NCI-H2107 (cell line): ENCODE measurements at regions not wholly inside any gene's neighbourhood (a gene's known extent, or its start where the extent isn't known, plus 50 kb on each side); places are given as distances from the start of the nearest gene placed in this dataset.
"Not testable (repeated sequence)": the region's sequence is repeated elsewhere in the genome, so short reads cannot be mapped to it uniquely, and the experiment has no call there.

ENCODE experiments used
- DNase-seq: peaks from one replicate; lab custom pipeline; 2025; lab: John Stamatoyannopoulos, UW

DNA sequence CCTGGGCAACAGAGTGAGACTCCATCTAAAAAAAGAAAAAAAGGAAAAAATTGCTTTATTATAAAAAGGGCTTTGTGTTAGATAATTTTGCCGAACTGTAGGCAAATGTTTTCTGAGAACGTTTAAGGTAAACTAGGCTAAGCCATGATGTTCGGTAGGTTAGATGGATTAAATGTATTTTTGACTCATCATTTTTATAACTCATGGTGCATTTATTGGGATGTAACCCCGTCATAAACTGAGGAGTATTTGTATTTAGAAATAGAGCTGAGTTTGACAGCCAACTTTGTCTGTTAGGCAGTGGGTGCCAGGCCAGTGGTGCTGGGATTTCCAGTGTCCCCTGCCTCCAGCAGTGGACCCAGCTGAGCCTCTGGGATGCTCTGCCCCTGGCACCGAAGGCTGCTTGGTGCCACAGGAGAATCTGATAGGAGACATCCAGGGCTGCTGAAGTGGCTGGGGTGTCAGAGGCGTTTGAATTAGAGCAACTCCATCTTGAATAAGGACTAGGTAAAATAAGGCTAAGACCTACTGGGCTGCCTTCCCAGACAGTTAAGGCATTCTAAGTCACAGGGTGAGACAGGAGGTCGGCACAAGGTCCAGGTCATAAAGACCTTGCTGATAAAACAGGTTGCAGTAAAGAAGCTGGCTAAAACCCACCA is 114.9 kb upstream of the EEPD1 start:
- no peak for DNase-seq

DNA sequence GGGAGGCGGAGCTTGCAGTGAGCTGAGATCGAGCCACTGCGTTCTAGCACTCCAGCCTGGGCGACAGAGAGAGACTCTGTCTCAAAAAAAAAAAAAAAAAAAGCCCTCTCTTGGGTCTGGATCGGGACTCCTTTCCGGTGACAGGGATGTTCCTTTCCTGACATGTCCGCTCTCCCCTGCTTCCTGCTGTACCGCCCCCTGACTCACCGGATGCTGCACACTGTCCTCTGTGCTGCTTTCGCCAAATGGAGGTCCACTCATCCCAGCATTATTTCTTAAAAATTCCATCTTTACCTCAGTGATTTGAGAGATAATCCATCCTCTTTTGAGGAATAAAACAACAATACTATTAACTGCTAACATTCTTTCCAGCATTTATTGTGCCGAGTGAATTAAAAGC is 113.8 kb upstream of the EEPD1 start:
- DNase-seq = no peak

DNA sequence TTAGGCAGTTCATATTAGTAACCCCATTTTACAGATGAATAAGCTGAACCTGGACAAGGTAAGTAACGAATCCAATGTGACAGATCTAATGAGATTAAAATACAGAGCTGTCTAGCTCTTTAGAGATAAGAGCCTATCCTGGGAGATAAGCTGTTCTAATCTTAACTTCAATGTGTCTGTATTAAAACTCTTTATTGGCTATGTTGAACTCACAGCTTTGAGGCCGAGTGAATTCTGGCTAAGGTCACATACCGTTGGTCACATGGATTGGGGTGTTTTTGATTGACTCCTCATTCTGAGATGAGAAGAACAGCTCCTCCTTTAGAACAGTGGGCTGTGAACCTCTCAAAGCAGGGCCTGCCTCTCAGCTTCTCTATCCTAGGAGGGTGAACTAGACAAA is 113.4 kb upstream of the EEPD1 start:
- no peak for DNase-seq

DNA sequence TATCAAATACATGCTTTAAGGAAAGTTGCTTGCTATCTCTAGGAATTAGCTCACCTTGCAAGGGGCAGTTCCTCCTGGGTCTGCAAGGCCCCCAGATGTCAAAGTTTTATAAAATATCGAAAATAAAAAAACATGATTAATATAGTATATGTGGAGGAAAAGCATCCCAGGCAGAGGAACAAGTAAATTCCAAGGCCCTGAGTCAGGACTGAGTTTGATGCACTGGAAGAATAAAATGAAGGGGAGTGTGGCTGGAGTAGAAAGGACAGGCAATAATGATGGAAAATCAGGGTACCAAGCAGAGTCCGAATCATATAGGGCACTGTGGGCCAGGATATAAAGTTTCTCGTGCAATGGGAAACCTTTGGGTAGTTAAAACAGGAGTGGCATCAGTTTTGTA is 112.4 kb upstream of the EEPD1 start:
- no peak for DNase-seq

DNA sequence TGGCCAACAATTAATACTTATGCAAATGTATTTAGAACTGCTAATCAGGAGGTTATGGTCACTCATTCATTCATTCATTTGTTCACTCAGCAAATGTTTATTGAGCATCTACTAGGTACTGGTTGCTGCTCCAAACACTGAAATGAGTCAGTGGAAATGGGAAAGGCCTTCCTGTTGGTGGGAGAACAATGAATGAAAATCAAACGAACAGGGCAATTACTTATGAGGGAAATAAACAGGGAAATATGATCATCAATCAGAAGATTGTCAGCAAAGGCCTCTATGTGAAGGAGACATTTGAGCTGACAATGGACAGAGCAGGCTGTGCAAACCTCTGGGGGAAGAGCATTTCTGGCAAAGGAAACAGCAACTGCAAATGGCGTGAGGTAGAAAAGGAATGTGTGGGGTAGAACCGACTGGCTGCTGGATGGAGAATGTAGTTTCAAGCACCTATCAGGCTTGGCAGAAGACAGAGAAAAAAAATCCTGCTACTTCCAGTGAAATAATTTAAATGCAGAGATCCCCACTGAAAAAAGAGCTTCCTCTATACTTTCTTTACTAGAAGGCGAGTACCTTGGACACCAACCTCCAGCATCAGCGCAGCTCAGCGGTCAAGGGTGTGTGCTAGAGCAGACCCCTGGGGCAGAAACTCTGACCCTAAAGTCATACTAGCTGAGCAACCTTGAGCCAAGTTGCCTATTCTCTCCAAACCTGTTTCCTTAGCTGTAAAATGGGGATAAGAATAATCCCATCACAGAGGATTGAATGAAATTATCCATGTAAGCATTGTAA is 108.8 kb upstream of the EEPD1 start:
- DNase-seq = no peak

DNA sequence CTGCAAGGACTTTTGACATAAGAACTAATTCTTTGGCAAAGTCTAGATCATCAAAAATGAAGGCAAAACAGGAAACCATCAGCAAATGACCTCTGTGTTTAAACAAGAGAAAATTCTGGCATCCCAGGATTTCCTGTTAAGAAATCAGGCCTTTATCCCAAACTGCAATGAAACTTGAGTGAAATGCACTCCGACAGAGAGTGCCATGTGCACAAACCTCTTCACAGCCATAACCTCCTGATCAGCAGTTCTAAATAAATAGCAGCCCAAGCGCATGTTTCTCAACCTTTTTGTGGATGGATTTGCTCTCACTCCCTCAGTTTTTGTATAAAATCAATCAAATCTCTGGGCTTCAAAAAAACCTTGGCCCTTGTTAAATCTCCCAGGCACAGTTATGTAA is 107.7 kb upstream of the EEPD1 start:
- DNase-seq = no peak

DNA sequence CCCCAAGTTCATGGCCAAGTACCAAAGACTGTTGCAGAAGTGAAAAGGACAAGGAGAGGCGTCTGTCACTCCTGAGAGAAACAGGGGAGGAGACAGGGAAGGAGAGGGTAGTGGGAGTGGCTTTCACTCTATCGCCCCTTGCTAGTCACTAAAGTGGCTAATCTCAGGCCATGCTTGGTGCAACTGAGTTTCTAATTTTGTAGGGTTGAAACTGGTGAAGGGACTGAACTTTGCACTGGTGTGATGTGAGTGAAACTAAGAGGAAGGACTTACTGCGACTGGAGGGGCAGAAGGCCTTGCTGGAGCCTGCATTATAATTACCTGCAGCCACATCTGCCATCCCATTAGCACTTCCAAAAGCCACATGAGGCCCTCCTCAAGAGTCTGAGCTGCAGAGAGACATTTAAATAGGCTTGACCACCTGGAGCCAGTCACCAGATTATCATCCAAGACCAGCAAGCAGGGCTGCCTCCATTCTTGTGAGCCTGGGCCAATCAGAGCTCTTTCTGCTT is 107.2 kb upstream of the EEPD1 start:
- DNase-seq = no peak

DNA sequence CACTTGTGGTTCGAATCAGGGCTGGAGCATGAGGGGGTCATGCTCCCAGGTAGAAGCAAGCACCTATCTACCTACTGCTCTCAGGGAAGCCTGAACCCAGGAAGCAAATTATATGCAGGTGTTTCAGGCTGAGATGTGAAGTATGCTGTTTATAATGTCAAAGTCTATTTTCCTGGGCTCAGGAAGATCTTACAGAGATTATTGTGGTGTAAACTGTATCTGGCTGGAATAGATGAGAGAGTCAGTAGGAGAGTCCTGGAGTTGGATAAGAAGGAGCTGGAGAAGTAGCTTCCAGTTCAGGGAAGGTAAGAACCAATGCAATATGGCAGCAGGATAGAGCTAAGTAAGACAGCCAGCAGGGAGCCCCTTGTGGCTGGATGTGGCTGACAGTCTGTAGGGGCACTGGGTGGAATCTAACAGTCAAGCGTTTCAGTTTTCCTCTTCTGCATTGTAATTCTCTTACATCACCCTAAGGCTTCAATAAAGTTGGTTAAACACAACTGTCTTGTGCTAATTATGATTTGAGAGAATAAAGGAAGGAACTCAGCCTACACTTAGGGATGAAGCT is 105.9 kb upstream of the EEPD1 start:
- DNase-seq = no peak

DNA sequence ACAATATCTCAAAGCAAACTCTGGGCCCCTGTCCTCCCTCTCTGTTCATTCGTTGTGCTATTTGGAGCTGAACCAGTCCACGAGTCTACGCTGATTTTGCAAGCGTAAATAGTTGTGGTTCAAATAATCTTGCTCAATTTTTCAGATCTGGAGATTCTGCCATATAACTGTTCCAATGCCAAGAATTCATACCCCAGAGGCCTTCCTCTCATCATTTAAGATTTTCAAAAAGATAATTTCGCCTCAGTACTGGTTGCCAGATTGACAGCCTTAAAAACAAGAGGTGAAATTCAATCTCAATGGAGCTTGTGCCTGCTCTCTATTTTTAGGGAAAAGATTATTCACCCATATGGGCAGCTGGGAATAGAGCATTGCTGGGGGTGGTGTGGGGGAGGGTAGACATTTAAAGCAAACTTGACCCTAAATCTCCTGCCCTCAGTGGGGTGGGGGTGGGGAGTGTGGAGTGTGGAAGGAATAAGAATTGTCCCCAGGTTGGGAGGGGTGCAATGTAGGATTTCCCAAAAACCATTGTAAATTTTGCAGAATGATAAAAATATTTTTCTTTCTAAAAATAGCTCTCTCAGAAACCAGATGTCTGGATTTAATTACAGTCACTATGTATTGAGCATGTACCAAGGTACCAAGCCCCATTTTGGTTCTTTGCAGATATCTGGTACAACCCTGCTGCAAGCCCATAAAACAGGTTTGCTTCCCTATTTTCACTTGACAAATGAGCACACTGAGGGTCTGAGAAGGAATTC is 104.7 kb upstream of the EEPD1 start:
- no peak for DNase-seq

DNA sequence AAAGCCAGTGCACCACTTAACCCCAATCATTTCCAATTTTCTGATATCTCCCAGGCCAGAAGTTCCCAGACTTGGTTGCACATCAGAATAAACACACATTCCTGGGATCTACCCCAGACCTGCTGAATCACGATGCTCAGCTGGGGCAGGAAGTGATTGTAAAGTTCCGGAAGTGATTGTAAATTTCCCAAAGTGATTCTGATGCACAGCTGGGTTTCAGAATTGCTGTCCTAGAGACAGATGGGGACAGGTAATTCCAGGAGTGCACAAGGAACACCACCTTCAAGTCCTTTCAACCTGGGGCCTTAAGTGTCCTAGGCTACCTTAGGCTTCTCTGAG is 104.2 kb upstream of the EEPD1 start:
- no peak for DNase-seq

DNA sequence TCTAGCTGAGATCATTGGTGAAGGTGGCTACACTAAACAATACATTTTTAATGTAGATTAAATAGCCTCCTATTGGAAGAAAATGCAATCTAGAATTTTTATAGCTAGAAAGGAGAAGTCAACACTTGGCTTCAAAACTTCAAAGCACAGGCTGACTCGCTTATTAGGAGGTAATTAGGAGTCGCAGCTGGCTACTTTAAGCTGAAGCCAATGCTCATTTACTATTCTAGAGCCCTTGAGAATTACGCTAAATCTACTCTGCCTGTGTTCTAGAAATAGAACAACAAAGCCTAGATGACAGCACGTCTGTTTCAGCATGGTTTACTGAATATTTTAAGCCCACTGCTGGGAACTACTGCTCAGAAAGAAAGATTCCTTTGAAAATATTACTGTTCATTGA is 101.6 kb upstream of the EEPD1 start:
- DNase-seq = no peak

DNA sequence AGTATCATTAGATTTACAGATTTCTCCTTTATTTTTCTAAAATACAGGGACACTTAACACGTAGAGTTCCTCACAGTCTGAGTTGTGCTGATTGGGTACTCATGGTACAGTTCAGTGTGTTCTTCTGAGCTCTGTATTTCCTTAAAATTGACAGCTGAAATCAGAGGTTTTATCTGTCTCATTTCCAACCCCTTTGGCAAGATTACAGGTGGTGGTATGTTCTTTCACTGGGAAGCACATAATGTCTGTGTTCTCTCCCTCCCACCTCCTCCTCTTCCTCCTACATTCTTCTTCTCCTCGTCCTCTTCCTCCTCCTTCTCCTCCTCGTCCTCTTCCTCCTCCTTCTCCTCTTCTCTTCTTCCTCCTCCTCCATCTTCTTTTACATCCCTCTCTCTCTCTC is 99.5 kb upstream of the EEPD1 start:
- no peak for DNase-seq

DNA sequence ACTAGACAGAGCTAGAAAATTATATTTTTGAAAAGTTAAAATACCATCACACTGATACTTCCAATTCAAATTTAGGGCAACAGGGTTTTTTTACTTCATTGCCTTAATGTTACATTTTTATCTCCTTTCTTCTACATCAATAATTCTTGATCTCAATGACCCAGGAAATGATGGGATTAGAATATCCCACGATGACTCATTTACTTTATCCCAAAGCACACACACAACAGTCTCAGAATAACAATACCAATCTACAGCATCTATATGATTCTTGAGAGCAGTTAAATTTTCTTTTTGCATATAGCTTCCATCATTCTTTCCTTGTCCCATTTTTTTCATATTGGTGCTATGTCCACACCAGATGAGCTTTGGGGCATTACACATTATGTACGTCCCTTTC is 98.4 kb upstream of the EEPD1 start:
- DNase-seq = no peak

DNA sequence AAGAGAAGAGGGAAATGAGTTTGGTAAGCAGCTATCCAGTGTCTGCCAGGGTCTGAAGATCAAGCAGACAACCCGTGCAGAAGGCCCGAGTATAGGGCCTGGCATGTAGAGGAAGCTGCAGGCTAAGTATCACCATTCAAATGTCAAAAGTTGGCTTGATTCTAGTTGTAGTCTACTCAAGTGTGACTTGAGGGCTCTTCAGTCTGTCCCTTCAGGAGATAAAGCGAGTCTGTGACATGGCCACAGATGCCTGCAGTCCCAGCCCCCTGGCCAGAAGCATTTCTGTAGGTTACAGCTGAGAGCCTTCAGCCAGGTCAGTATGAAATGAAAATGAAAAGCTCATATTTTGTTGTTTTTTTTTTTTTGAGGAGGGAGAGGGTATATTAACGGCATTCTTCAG is 97.8 kb upstream of the EEPD1 start:
- no peak for DNase-seq

DNA sequence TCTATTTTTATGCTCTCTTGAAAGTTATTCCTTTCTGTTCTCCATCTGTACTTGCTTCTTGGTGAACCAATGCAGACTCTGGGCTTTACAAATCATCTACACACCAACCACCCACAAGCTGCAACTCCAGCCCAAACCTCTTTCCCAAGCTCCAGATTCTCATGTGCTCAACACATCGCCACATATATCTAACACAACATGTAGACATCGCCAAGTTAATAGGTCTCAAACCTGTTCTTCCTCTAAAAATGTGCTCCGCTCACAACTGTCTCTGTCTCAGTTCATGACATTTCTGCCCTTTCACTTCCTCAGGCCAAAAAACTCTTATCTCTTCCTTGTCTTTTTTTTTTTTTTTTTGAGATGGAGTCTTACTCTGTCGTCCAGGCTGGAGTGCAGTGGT is 95.7 kb upstream of the EEPD1 start:
- no peak for DNase-seq

DNA sequence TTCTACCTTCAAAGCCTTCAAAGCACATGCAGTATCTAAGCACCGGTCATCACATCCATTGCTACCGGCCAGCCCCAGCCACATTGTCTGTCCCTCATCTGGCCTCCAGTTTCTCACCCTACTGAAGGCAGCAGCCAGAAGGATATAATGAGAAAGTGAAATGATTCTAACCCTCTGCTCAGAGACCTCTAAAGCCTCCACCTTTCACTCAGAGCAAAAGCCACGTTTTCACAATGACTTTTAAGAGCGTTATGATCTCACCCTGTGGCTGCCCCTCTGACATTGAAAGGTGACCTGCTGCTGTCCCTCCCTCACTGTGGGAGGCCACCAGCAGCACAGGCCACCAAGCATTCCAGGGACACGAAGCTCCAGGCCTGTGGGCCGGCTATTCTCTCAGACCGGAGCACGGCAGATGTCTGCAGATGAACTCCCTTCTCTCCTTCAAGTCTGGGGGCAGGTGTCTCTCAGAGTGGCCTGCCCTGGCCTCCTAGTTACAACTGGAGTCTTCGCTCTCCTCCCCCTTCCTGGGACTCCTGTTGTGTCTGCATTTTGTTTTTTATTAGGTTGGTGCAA is 94.9 kb upstream of the EEPD1 start:
- DNase-seq = no peak

DNA sequence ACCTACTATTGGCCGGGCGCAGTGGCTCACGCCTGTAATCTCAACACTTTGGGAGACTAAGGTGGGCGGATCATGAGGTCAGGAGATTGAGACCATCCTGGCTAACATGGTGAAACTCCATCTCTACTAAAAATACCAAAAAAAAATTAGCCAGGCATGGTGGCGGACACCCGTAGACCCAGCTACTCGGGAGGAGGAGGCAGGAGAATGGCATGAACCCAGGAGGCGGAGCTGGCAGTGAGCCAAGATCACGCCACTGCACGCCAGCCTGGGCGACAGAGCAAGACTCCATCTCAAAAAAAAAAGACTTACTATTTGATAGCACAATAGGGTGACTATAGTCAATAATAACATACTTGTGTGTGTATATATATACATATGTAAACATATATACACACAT is 92.7 kb upstream of the EEPD1 start:
- DNase-seq = not testable (repeated sequence)

DNA sequence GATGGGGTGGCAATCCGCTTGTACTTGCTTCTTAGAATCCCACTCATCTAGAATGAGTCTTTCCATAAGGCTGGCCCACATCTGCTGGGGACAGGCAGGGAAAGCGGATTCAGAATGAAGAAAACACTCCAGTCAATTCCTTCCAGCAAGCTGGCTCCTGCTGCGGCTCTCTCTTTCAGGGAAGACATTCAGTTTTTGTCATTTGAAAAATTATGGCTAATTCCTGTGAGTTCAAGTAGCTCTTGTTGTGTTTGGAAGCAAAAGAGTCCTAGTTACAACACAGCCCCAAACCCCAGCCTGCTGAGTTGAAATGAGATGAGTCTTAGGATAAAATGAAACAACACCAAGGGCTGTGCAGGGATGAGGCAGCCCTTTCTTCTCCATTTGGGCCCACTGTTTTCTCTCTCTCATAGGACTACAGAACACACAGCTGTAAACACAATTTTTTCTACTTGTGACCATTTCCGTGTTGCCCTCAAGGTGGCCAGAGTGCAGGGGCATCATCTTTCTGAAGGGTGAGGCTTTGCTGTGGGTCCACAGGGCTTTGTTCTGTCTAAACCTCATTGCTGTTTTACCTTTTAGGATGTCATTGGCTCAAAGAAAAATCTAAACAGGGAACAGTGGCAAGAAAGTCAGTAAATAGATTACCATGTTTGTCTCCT is 90.8 kb upstream of the EEPD1 start:
- no peak for DNase-seq

DNA sequence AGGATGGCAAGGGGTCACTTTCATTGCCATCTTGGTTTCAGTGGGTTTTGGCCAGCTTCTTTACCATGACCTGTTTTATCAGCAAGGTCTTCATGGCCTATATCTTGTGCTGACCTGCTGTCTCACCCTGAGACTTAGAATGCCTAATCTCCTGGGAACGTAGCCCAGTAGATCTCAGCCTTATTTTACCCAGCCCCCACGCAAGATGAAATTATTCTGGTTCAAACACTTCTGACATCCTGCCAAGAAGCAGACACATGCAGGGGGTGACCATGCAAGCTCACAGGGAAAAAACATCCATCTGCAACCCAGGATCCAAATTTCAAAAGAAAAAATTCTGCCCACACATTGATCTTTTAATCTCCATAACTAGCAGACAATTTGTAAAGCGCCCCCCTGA is 88.4 kb upstream of the EEPD1 start:
- DNase-seq = no peak

DNA sequence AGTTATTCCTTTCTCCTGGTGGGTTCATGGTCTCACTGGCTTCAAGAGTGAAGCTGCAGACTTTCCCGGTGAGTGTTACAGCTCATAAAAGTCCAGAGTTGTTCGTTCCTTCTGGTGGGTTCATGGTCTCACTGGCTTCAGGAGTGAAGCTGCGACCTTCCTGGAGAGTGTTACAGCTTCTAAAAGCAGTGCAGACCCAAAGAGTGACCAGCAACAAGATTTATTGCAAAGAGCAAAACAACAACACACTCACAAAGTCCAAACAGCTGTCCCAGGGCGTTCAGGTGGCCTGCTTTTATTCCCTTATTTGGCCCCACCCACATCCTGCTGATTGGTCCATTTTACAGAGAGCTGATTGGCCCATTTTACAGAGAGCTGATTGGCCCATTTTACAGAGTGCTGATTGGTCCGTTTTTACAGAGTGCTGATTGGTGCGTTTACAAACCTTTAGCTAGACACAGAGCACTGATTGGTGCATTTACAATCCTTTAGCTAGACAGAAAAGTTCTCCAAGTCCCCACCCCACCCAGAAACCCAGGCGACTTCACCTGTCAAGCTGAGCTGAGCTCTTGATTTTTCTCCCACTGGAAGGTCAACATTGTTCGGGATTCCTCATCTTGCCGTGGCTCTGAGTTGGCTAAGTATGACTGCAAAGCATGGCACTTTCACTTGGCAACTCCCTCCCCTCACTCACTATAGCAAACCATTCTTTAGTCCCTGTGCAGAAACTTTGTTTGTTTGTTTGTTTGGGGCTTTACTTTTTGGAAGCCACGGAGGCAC is 87.3 kb upstream of the EEPD1 start:
- DNase-seq = not testable (repeated sequence)

DNA sequence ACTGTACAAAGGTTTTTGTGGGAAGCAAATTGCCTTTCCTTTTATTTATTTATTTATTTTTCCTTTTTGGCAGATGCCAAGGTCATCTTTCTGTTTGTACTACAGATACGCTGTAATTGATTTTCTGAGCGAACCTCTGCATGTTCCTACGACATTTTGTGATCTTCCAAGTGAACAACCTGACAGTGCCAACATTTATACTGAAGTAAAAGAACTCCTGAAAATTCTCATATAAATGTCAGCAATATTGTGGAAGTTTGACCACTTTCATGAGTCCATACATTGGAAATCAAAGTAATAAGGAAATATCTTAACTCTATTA is 86.8 kb upstream of the EEPD1 start:
- DNase-seq = no peak
